ENCODE measurements at regions not wholly inside any gene's neighbourhood (a gene's known extent, or its start where the extent isn't known, plus 50 kb on each side); places are given as distances from the start of the nearest gene placed in this dataset.

DNA sequence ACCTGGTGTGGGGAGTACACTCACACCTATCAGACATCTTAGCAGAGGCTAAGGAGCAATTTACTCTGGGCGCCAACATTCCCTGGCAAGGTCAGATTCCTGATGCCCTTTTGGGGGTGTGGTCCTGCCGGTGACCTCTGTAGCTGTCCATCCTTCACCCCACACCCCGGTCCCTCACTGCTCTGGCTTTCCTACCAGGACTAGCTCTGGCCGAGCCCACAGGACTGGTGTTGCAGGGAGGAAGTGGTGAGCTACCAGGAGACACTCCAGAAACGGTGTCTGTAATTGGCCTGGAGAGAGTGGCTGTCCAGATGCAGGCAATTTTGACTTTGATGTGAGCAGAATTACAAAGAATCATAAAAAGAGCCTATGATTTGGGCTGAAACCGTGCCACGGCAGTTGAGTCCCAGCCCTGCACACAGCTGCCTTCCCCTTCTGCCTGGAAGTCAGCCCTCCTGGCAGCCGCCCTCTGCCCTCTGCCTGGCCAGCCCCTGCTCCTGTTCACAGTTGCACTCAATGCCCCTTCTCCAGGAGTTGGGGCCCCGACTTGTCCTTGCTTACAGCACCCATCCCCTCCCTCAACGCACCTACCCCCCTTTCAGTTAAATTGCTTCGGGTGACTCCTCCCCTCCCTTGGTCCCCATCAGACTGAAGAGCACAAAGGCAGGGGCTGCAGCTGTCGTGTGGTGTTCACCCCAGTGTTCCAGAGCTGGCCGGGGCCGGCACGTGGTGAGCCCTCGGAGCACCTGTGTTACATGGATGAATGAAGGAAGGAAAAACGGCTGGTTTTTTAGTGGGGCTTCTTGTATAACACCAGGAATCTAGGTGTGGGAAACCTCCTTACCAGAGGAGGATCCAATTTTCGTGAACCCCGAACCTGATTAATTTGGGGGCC lies 80.2 kb upstream of the TPM1 start:
- Mint-ChIP-seq H3K9me3 (no peaks in the 10 kb centered on the region), H3K4me3 (no peak overlapping the region), H3K36me3 (no peaks in the 10 kb centered on the region), H3K27me3 (peaks cover 0 to 4% of the 10 kb centered on the region in 2 donors), H3K4me1 (ENCODE audit: low read depth in 2 of 2) (no peaks in the 10 kb centered on the region), H3K27ac (no peak overlapping the region)
- DNase-seq (ENCODE audit: low spot score) (no peak), ATAC-seq (no peak)

- Mint-ChIP-seq H3K9me3 (no peaks in the 10 kb centered on the region), H3K4me3 (no peak overlapping the region), H3K27ac (no peak overlapping the region), H3K27me3 (peaks cover 0 to 6% of the 10 kb centered on the region in 2 donors), H3K36me3 (no peaks in the 10 kb centered on the region), H3K4me1 (ENCODE audit: low read depth in 2 of 2) (no peaks in the 10 kb centered on the region)
- ATAC-seq (no peak), DNase-seq (ENCODE audit: low spot score) (no peak)
Measured at GRCh38 chr15:62964251-62964650, 78.3 kb upstream of the TPM1 start.

- ATAC-seq (no peak), DNase-seq (ENCODE audit: low spot score) (no peak)
- Mint-ChIP-seq H3K4me1 (ENCODE audit: low read depth in 2 of 2) (peaks cover 3 to 5% of the 10 kb centered on the region in 2 donors), H3K27ac (no peak overlapping the region), H3K9me3 (no peaks in the 10 kb centered on the region), H3K4me3 (no peak overlapping the region), H3K27me3 (peaks cover 8 to 13% of the 10 kb centered on the region in 2 donors), H3K36me3 (no peaks in the 10 kb centered on the region)
Measured at GRCh38 chr15:62966294-62967078, 76.1 kb upstream of the TPM1 start.

- DNase-seq (ENCODE audit: low spot score) (no peak), ATAC-seq (no peak)
- no peaks in the 10 kb centered on the region for H3K36me3 Mint-ChIP-seq
- H3K27ac Mint-ChIP-seq = no peak overlapping the region
- peaks cover 3 to 5% of the 10 kb centered on the region in 2 donors for H3K4me1 Mint-ChIP-seq (ENCODE audit: low read depth in 2 of 2)
- H3K9me3 Mint-ChIP-seq = no peaks in the 10 kb centered on the region
- H3K4me3 Mint-ChIP-seq = no peak overlapping the region
- peaks cover 11 to 26% of the 10 kb centered on the region in 2 donors for H3K27me3 Mint-ChIP-seq
Measured at GRCh38 chr15:62968699-62969098, 73.8 kb upstream of the TPM1 start.

DNA sequence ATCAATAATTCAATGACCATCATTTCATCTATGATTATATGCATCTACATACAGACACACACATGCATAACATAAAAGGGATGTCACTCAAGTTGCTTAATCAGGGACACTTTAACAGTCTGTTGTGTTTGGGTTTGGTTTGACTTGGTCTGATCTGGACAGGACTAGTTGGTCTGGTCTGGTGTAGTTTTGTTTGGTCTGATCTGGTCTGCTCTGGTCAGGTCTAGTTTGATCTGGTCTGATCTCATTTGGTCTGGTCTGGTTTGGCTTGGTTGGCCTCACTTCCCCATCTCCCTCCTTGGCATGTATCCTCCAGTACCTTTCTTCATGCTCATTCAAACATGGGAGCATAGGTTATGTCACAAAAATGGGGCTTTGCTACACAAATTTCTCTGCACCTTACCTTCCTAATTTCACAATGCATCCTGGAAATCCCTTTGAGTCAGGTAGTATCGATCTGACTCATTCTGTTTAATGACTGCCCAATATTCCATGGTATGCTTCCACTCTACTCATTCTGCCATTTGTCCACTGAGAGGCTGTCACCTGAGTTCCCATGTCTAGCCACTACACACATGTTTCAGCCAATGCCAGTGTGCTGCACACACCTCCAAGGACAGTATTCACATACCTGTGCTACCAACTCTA lies 73.0 kb upstream of the TPM1 start:
- ATAC-seq (no peak), DNase-seq (ENCODE audit: low spot score) (no peak)
- Mint-ChIP-seq H3K36me3 (no peaks in the 10 kb centered on the region), H3K4me1 (ENCODE audit: low read depth in 2 of 2) (peaks cover 3 to 5% of the 10 kb centered on the region in 2 donors), H3K27ac (no peak overlapping the region), H3K4me3 (no peak overlapping the region), H3K9me3 (no peaks in the 10 kb centered on the region), H3K27me3 (peaks cover 11 to 26% of the 10 kb centered on the region in 2 donors)

DNA sequence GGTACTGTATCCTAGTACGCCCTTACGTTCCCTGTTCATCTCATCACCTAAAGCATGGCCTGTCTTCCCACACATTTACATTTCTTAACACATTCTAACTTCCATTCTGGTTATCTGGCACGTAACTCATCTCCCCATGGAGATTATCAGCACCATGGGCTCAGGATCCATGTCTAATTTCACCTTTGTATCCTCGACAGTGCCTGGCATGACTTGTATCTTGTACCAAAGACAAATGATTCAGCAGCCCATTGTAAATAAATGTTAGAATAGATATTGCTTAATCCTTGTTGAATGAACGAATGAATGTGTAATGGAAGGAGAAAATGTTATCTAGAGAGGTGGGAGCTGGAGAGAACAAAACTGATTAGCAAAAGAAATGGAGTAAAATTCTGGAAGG lies 69.7 kb upstream of the TPM1 start:
- no peak overlapping the region for H3K4me3 Mint-ChIP-seq
- H3K4me1 Mint-ChIP-seq (ENCODE audit: low read depth in 2 of 2) = peaks cover 3 to 5% of the 10 kb centered on the region in 2 donors
- no peak for ATAC-seq
- DNase-seq (ENCODE audit: low spot score) = no peak
- H3K27me3 Mint-ChIP-seq = peaks cover 8 to 33% of the 10 kb centered on the region in 2 donors
- no peaks in the 10 kb centered on the region for H3K36me3 Mint-ChIP-seq
- H3K27ac Mint-ChIP-seq = no peak overlapping the region
- no peaks in the 10 kb centered on the region for H3K9me3 Mint-ChIP-seq

- no peaks in the 10 kb centered on the region for H3K9me3 Mint-ChIP-seq
Measured at GRCh38 chr15:62975515-62975914, 67.0 kb upstream of the TPM1 start.

GRCh38 chr15:62976301-62976881 lies 66.2 kb upstream of the TPM1 start:
- ATAC-seq (no peak), DNase-seq (ENCODE audit: low spot score) (no peak)
- peaks cover 11 to 26% of the 10 kb centered on the region in 2 donors for H3K27me3 Mint-ChIP-seq
- no peaks in the 10 kb centered on the region for H3K36me3 Mint-ChIP-seq
- H3K4me1 Mint-ChIP-seq (ENCODE audit: low read depth in 2 of 2) = no peaks in the 10 kb centered on the region
- H3K4me3 Mint-ChIP-seq = no peak overlapping the region
- no peak overlapping the region for H3K27ac Mint-ChIP-seq
- no peaks in the 10 kb centered on the region for H3K9me3 Mint-ChIP-seq

More at GRCh38 chr15:62975515-62975914, 67.0 kb upstream of the TPM1 start:
- Mint-ChIP-seq H3K27me3 (peaks cover 13 to 34% of the 10 kb centered on the region in 2 donors), H3K4me1 (ENCODE audit: low read depth in 2 of 2) (peaks cover 3 to 5% of the 10 kb centered on the region in 2 donors), H3K4me3 (no peak overlapping the region), H3K27ac (no peak overlapping the region), H3K36me3 (no peaks in the 10 kb centered on the region)
- ATAC-seq (no peak), DNase-seq (ENCODE audit: low spot score) (no peak)

GRCh38 chr15:62977952-62978811 lies 64.4 kb upstream of the TPM1 start:
- H3K27ac Mint-ChIP-seq = no peak overlapping the region
- H3K27me3 Mint-ChIP-seq = peaks cover 8 to 16% of the 10 kb centered on the region in 2 donors
- no peaks in the 10 kb centered on the region for H3K36me3 Mint-ChIP-seq
- no peak overlapping the region for H3K4me3 Mint-ChIP-seq
- H3K9me3 Mint-ChIP-seq = no peaks in the 10 kb centered on the region
- ATAC-seq = no peak
- H3K4me1 Mint-ChIP-seq (ENCODE audit: low read depth in 2 of 2) = no peaks in the 10 kb centered on the region
- DNase-seq (ENCODE audit: low spot score) = no peak

DNA sequence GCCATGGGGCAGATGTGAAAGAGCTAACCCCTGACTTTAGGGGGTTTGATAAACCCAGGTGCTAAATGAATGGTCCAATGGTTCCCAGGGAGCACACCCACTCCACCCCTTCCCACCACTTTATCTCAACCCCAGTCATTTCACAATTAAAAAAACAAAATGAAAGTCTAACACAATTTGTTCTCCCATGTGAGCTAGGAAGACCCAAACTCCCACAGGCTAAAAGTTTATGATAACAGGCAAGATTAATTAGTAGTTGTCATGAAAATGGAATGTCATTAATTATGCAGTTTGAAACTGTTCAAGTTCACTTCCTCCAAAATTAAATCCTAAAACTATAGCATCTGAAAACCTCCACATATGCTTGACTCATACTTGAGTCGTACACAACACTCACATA lies 63.3 kb upstream of the TPM1 start:
- no peaks in the 10 kb centered on the region for H3K4me1 Mint-ChIP-seq (ENCODE audit: low read depth in 2 of 2)
- no peak for ATAC-seq
- H3K36me3 Mint-ChIP-seq = no peaks in the 10 kb centered on the region
- DNase-seq (ENCODE audit: low spot score) = no peak
- H3K27ac Mint-ChIP-seq = no peak overlapping the region
- no peak overlapping the region for H3K4me3 Mint-ChIP-seq
- no peaks in the 10 kb centered on the region for H3K9me3 Mint-ChIP-seq
- peaks cover 8 to 14% of the 10 kb centered on the region in 2 donors for H3K27me3 Mint-ChIP-seq

DNA sequence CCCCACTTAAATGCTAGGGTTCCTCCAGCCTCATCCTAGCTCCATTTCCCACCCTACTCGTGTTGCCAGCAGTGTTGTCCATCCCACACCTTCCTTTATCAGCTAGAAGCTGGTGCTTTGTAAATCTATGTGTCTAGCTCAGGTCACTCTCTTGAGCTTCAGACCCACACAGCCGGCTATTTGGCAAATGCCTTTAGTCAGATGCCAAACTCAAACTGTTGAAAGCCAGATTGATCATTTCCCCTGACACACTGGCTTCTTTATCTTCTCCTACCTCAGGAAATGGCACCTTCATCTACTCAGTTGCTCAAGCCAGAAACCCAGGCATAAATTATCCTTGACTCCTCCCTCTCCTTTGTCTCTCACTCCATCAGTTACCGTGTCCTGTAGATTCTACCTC lies 61.5 kb upstream of the TPM1 start:
- Mint-ChIP-seq H3K9me3 (no peaks in the 10 kb centered on the region), H3K4me3 (no peak overlapping the region), H3K4me1 (ENCODE audit: low read depth in 2 of 2) (no peaks in the 10 kb centered on the region), H3K27ac (no peak overlapping the region), H3K36me3 (no peaks in the 10 kb centered on the region), H3K27me3 (peaks cover 14 to 21% of the 10 kb centered on the region in 2 donors)
- DNase-seq (ENCODE audit: low spot score) (no peak), ATAC-seq (no peak)

DNA sequence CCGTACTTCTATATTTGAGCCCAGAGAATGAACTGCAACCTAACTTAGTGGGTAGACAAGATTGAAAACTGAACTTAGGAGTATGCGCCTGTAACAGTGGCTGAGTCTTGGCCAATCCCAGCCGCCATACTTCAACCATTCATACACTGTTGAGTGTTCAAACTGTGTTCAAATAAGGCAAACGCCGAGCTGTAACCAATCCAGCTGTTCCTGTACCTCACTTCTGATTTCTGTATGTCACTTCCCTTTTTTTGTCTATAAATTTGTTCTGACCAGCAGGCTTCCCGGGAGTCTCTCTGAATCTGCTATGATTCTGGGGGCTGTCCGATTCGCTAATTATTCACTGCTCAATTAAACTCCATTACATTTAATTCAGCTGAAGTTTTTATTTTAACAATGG lies 58.6 kb upstream of the TPM1 start:
- ATAC-seq (no peak), DNase-seq (ENCODE audit: low spot score) (no peak)
- Mint-ChIP-seq H3K36me3 (no peaks in the 10 kb centered on the region), H3K27ac (no peak overlapping the region), H3K27me3 (peaks cover 17 to 26% of the 10 kb centered on the region in 2 donors), H3K9me3 (no peaks in the 10 kb centered on the region), H3K4me1 (ENCODE audit: low read depth in 2 of 2) (no peaks in the 10 kb centered on the region), H3K4me3 (no peak overlapping the region)

DNA sequence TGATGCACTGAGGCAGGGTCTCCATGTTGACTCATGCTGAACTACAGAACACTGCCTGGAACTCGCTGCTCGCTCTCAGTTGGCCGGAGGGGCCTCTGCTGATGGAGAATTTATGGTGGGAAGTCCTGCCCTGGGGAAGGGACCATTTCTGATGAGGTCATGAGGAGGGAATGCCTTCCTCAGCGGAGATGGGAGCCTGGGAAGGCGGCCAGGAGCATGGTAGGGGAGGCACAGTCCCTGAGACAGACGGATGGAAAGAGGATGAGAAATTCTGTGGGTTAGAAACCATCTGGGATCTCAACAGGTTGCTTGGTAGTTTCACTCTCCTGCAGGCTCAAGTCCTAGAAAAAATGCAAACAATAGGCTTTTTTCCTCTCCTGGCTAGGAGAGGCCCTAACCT lies 56.8 kb upstream of the TPM1 start:
- Mint-ChIP-seq H3K27ac (no peak overlapping the region), H3K36me3 (no peaks in the 10 kb centered on the region), H3K9me3 (no peaks in the 10 kb centered on the region), H3K27me3 (peaks cover 18 to 33% of the 10 kb centered on the region in 2 donors), H3K4me1 (ENCODE audit: low read depth in 2 of 2) (no peaks in the 10 kb centered on the region), H3K4me3 (no peak overlapping the region)
- ATAC-seq (no peak), DNase-seq (ENCODE audit: low spot score) (no peak)

All from natural killer cell treated with Interleukin-12 subunit alpha and Interleukin-12 subunit beta and Interleukin-15 and Interleukin-18, amount 100 ng/mL, for 72 hours (primary cell).